Keratinocyte (primary cell): ENCODE measurements at regions not wholly inside any gene's neighbourhood (a gene's known extent, or its start where the extent isn't known, plus 50 kb on each side); places are given as distances from the start of the nearest gene placed in this dataset.

Source experiments
- DNase-seq: peaks from one replicate; pipeline ENCODE4 v3.0.0-alpha.2; 2011; ENCODE audit warnings: low read depth, missing footprints, low spot score
- FAIRE-seq: peaks from 2 replicates; lab custom pipeline; 2011; peaks lifted over from hg19 to GRCh38; lab: Jason Lieb, UNC
- H2AFZ ChIP-seq: 2 replicates; pipeline ENCODE4 v1.6.0; 2012; ENCODE audit warnings: low read length, control low read depth, inconsistent platforms; ENCODE audit not compliant: control insufficient read depth
- H3K27ac ChIP-seq: 2 replicates; pipeline ENCODE4 v1.5.1; 2011; ENCODE audit warnings: low read length; ENCODE audit not compliant: control insufficient read depth, insufficient read depth
- H3K27me3 ChIP-seq: 3 replicates; pipeline ENCODE4 v1.6.0; 2011; ENCODE audit warnings: low read length; ENCODE audit not compliant: control insufficient read depth, insufficient read depth; ENCODE audit errors: extremely low read depth
- H3K36me3 ChIP-seq, 2 experiments: 2 replicates in 1 of 2; 3 replicates in 1 of 2; pipeline ENCODE4 v1.5.1; 2011; ENCODE audit warnings: low read length in 2 of 2, mild to moderate bottlenecking in 1 of 2; ENCODE audit not compliant: control insufficient read depth in 2 of 2, insufficient read depth in 2 of 2; ENCODE audit errors: extremely low read depth in 1 of 2
- H3K4me1 ChIP-seq: 3 replicates; pipeline ENCODE4 v1.5.1; 2011; ENCODE audit warnings: low read length; ENCODE audit not compliant: control insufficient read depth, insufficient read depth; ENCODE audit errors: extremely low read depth
- H3K4me2 ChIP-seq: 3 replicates; pipeline ENCODE4 v1.6.0; 2011; ENCODE audit warnings: low read depth, low read length; ENCODE audit not compliant: control insufficient read depth, insufficient read depth; ENCODE audit errors: extremely low read depth
- H3K4me3 ChIP-seq, 3 experiments: fragments of 200-600 bp in 1 of 3; sonication (generic) in 1 of 3; 2 replicates in 2 of 3; 3 replicates in 1 of 3; pipeline ENCODE4 v1.5.1; 2011 to 2016; ENCODE audit warnings: low read length in 3 of 3, mild to moderate bottlenecking in 3 of 3, control low read depth in 2 of 3, inconsistent platforms in 1 of 3, low read depth in 1 of 3, mixed read lengths in 1 of 3, mixed run types in 1 of 3, moderate library complexity in 1 of 3; ENCODE audit not compliant: control insufficient read depth in 2 of 3, insufficient read depth in 2 of 3; ENCODE audit errors: extremely low read depth in 1 of 3
- H3K79me2 ChIP-seq: 2 replicates; pipeline ENCODE4 v1.6.0; 2012; ENCODE audit warnings: low read length; ENCODE audit not compliant: control insufficient read depth, insufficient read depth
- H3K9ac ChIP-seq: 3 replicates; pipeline ENCODE4 v1.6.0; 2011; ENCODE audit warnings: low read length; ENCODE audit not compliant: control insufficient read depth, insufficient read depth; ENCODE audit errors: extremely low read depth
- H3K9me1 ChIP-seq: 3 replicates; pipeline ENCODE4 v1.6.0; 2011; ENCODE audit warnings: low read length; ENCODE audit not compliant: control insufficient read depth, insufficient read depth; ENCODE audit errors: extremely low read depth
- H3K9me3 ChIP-seq: 2 replicates; pipeline ENCODE4 v1.5.1; 2012; ENCODE audit warnings: low read depth, low read length; ENCODE audit not compliant: control insufficient read depth
- H4K20me1 ChIP-seq: 3 replicates; pipeline ENCODE4 v1.6.0; 2011; ENCODE audit warnings: low read length; ENCODE audit not compliant: control insufficient read depth, insufficient read depth; ENCODE audit errors: extremely low read depth
- CTCF ChIP-seq, 3 experiments: IDR thresholded peaks in 1 of 3; conservative IDR thresholded peaks in 1 of 3; optimal IDR thresholded peaks in 1 of 3; 2 replicates in 2 of 3; 3 replicates in 1 of 3; pipeline versions ENCODE3 to v1.5.1; 2011; ENCODE audit warnings: low read length in 3 of 3, mild to moderate bottlenecking in 3 of 3, moderate library complexity in 2 of 3, control low read depth in 1 of 3, inconsistent platforms in 1 of 3; ENCODE audit not compliant: insufficient read depth in 2 of 3; ENCODE audit errors: extremely low read depth in 1 of 3
- EZH2 ChIP-seq: IDR thresholded peaks from one replicate; pipeline ENCODE4 v1.6.1; 2012; ENCODE audit warnings: inconsistent platforms, mild to moderate bottlenecking, low read length, moderate library complexity
- dilution Hi-C: fragments of 300-500 bp; cut with MboI; formaldehyde crosslinking; loops from one replicate; pipeline ENCODE4 v1.7.0; 2020; ENCODE audit warnings: low sequenced_read_pairs; ENCODE audit not compliant: extremely low pct_ligation_motif_present

GRCh38 chr6:139584599-139584998, 210.2 kb upstream of the CITED2 start:
- DNase-seq (no peak), FAIRE-seq (no peak)
- no peak overlapping the region for H3K4me2 ChIP-seq
- no peak overlapping the region for H3K9ac ChIP-seq
- H3K36me3 ChIP-seq = no peaks in the 10 kb centered on the region
- no peaks in the 10 kb centered on the region for H3K79me2 ChIP-seq
- H3K4me1 ChIP-seq = peaks cover 20% of the 10 kb centered on the region
- no peaks in the 10 kb centered on the region for H3K27me3 ChIP-seq
- H3K9me1 ChIP-seq = no peaks in the 10 kb centered on the region
- H3K9me3 ChIP-seq = no peaks in the 10 kb centered on the region
- H3K4me3 ChIP-seq = no peak overlapping the region
- no peak for TF ChIP-seq EZH2
- TF ChIP-seq CTCF (optimal IDR thresholded peaks at IDR 0.05 in 1 of 3, IDR thresholded peaks at IDR 0.05 in 1 of 3, conservative IDR thresholded peaks at IDR 0.05 in 1 of 3; ENCODE audit: extremely low read depth in 1 of 3, insufficient read depth in 2 of 3, low read length in 3 of 3) = no peak
- H4K20me1 ChIP-seq = no peaks in the 10 kb centered on the region
- H3K27ac ChIP-seq = no peak overlapping the region
- dilution Hi-C loops = no loop called here
- H2AFZ ChIP-seq = no peak overlapping the region

- Histone ChIP-seq H3K9ac (no peak overlapping the region), H2AFZ (no peak overlapping the region), H3K27me3 (no peaks in the 10 kb centered on the region), H3K4me3 (no peak overlapping the region), H3K9me3 (no peaks in the 10 kb centered on the region), H3K36me3 (no peaks in the 10 kb centered on the region), H4K20me1 (no peaks in the 10 kb centered on the region), H3K79me2 (no peaks in the 10 kb centered on the region), H3K27ac (no peak overlapping the region), H3K4me1 (peaks cover 23% of the 10 kb centered on the region), H3K4me2 (no peak overlapping the region), H3K9me1 (no peaks in the 10 kb centered on the region)
- TF ChIP-seq CTCF (optimal IDR thresholded peaks at IDR 0.05 in 1 of 3, IDR thresholded peaks at IDR 0.05 in 1 of 3, conservative IDR thresholded peaks at IDR 0.05 in 1 of 3; ENCODE audit: extremely low read depth in 1 of 3, insufficient read depth in 2 of 3, low read length in 3 of 3) (no peak), EZH2 (no peak)
- FAIRE-seq = no peak
- no peak for DNase-seq
- dilution Hi-C loops = no loop called here
These were observed 209.0 kb upstream of the CITED2 start for GRCh38 chr6:139583420-139583819.
